Suprapubic skin (tissue), 4 donors: ENCODE measurements at regions not wholly inside any gene's neighbourhood (a gene's known extent, or its start where the extent isn't known, plus 50 kb on each side); places are given as distances from the start of the nearest gene placed in this dataset.

Source experiments
- DNase-seq, 2 donors: peaks; one replicate each; pipeline ENCODE4 v3.0.0-alpha.2; 2019; ENCODE audit warnings: low spot score in 2 of 2
- H3K27ac ChIP-seq: fragments of 200-600 bp; sonication (generic); one replicate; pipeline ENCODE4 v1.5.1; 2019
- H3K27me3 ChIP-seq: fragments of 200-600 bp; sonication (generic); one replicate; pipeline ENCODE4 v1.5.1; 2019
- H3K36me3 ChIP-seq: fragments of 200-600 bp; sonication (generic); one replicate; pipeline ENCODE4 v1.5.1; 2019
- H3K4me1 ChIP-seq: fragments of 200-600 bp; sonication (generic); one replicate; pipeline ENCODE4 v1.5.1; 2019
- H3K4me3 ChIP-seq: fragments of 200-600 bp; sonication (generic); one replicate; pipeline ENCODE4 v1.5.1; 2019; ENCODE audit warnings: mild to moderate bottlenecking
- H3K9me3 ChIP-seq: fragments of 200-600 bp; sonication (generic); one replicate; pipeline ENCODE4 v1.5.1; 2019
- EP300 ChIP-seq: sonication (generic); formaldehyde crosslinking; IDR thresholded peaks from one replicate; pipeline ENCODE4 v1.6.1; 2017; ENCODE audit warnings: antibody characterized with exemption
- POLR2A ChIP-seq, 2 donors: fragments of 450-650 bp; IDR thresholded peaks; one replicate each; pipeline ENCODE4 v1.6.1; 2017; ENCODE audit warnings: antibody characterized with exemption in 2 of 2, mild to moderate bottlenecking in 2 of 2, moderate library complexity in 2 of 2
- POLR2AphosphoS5 ChIP-seq, 3 donors: sonication (generic); formaldehyde crosslinking; IDR thresholded peaks; one replicate each; pipeline ENCODE4 v1.6.1; 2017; ENCODE audit warnings: antibody characterized with exemption in 3 of 3
- WGBS: methylation state at CpG from one replicate; pipeline ENCODE4 v1.1.5; 2018; 5-methylcytosine and 5-hydroxymethylcytosine counted together
- TF ChIP-seq, protein P1 (sequence below), 2 donors: fragments of 200-600 bp in 1 of 2; fragments of 450-650 bp in 1 of 2; sonication (generic) in 1 of 2; IDR thresholded peaks; one replicate each; pipeline ENCODE4 v1.5.1; 2016 to 2019; ENCODE audit warnings: antibody characterized with exemption in 2 of 2, mild to moderate bottlenecking in 1 of 2, moderate library complexity in 1 of 2

DNA sequence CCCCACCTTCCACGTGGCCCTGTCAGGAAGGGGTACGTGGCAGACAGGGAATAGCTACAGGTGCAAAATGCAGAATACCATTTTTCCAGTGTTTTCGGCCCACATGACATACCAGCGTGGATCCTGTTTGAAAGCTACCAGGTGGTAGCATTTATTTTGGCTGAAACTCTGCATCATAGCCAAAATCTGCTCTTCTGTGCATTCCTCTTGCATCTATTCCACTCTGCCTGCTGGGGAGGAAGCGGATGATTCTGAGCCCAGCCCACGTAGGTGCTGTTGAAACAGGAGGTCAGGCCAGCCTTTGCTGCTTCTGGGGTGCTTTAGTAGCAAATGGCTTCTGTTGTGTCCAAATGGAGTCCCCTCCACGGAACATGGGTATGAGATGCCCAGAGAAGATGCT is 670.9 kb upstream of the EEF2KMT start:
- 81% methylated on average over 7 of the region's 7 CpGs for WGBS
- Histone ChIP-seq H3K27me3 (no peaks in the 10 kb centered on the region), H3K9me3 (no peaks in the 10 kb centered on the region), H3K4me1 (no peaks in the 10 kb centered on the region), H3K4me3 (no peak overlapping the region), H3K36me3 (no peaks in the 10 kb centered on the region), H3K27ac (no peak overlapping the region)
- no peak for DNase-seq
- TF ChIP-seq, protein P1, sequence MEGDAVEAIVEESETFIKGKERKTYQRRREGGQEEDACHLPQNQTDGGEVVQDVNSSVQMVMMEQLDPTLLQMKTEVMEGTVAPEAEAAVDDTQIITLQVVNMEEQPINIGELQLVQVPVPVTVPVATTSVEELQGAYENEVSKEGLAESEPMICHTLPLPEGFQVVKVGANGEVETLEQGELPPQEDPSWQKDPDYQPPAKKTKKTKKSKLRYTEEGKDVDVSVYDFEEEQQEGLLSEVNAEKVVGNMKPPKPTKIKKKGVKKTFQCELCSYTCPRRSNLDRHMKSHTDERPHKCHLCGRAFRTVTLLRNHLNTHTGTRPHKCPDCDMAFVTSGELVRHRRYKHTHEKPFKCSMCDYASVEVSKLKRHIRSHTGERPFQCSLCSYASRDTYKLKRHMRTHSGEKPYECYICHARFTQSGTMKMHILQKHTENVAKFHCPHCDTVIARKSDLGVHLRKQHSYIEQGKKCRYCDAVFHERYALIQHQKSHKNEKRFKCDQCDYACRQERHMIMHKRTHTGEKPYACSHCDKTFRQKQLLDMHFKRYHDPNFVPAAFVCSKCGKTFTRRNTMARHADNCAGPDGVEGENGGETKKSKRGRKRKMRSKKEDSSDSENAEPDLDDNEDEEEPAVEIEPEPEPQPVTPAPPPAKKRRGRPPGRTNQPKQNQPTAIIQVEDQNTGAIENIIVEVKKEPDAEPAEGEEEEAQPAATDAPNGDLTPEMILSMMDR (IDR thresholded peaks at IDR 0.05): no peak
- TF ChIP-seq POLR2A (IDR thresholded peaks at IDR 0.05): no peak
- no peak for TF ChIP-seq EP300
- no peak for TF ChIP-seq POLR2AphosphoS5 (IDR thresholded peaks at IDR 0.05)

DNA sequence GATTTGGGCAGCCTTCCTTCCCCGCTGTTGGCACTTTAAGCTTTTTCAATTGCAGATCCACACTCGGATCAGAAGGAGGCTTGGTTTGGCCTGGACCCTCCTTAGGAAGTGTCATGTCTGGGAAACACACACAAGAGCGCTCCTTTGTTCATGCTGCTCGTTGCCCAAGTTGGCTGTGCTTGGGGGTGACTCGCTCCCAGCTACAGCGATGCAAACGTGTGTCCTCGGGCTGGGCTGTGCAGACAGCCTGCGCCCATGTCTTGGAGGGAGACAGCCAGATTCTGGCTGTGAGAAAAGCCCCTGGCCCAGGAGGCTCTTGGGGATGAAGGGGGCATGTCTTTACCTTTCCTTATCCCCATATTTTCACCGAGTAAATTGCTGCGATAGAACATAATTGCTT is 665.6 kb upstream of the EEF2KMT start:
- DNase-seq: no peak
- Histone ChIP-seq H3K9me3 (peaks cover 2% of the 10 kb centered on the region), H3K36me3 (no peaks in the 10 kb centered on the region), H3K4me1 (no peaks in the 10 kb centered on the region), H3K27ac (no peak overlapping the region), H3K4me3 (no peak overlapping the region), H3K27me3 (no peaks in the 10 kb centered on the region)
- TF ChIP-seq POLR2A (IDR thresholded peaks at IDR 0.05) (no peak), POLR2AphosphoS5 (IDR thresholded peaks at IDR 0.05) (no peak), EP300 (no peak)
- TF ChIP-seq, protein P1 (IDR thresholded peaks at IDR 0.05): no peak
- WGBS: 55% methylated on average over 10 of the region's 11 CpGs

GRCh38 chr16:5762362-5762761 is 664.8 kb upstream of the EEF2KMT start:
- DNase-seq: no peak
- Histone ChIP-seq H3K27ac (no peak overlapping the region), H3K9me3 (peaks cover 8% of the 10 kb centered on the region), H3K4me3 (no peak overlapping the region), H3K4me1 (no peaks in the 10 kb centered on the region), H3K27me3 (no peaks in the 10 kb centered on the region), H3K36me3 (no peaks in the 10 kb centered on the region)
- WGBS: 64% methylated on average over 10 of the region's 10 CpGs
- TF ChIP-seq POLR2A (IDR thresholded peaks at IDR 0.05) (no peak), EP300 (no peak), POLR2AphosphoS5 (IDR thresholded peaks at IDR 0.05) (no peak)
- TF ChIP-seq, protein P1 (IDR thresholded peaks at IDR 0.05): no peak

DNA sequence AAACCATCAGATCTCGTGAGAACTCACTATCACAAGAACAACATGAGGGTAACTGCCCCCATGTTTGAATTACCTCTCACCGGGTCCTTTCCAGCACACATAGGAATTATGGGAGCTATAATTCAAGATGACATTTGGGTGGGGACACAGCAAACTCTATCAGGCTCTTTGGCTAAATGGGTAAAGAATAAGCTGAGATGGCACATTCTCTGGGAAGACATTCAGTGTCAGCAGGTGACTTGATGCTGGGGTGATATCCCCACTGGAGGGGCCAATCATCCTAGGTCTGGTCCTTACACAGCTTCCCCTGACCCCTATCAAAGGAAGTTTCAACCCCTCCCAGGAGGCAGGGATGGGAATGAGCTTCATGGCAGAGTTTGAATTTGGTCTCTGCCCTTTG is 664.0 kb upstream of the EEF2KMT start:
- no peak for DNase-seq
- H3K27ac ChIP-seq: no peak overlapping the region
- peaks cover 8% of the 10 kb centered on the region for H3K9me3 ChIP-seq
- H3K4me1 ChIP-seq: no peaks in the 10 kb centered on the region
- WGBS: 85% methylated on average over 2 of the region's 2 CpGs
- H3K4me3 ChIP-seq: no peak overlapping the region
- H3K36me3 ChIP-seq: no peaks in the 10 kb centered on the region
- no peaks in the 10 kb centered on the region for H3K27me3 ChIP-seq
- TF ChIP-seq, protein P1 (IDR thresholded peaks at IDR 0.05): no peak
- no peak for TF ChIP-seq POLR2AphosphoS5 (IDR thresholded peaks at IDR 0.05)
- TF ChIP-seq EP300: no peak
- TF ChIP-seq POLR2A (IDR thresholded peaks at IDR 0.05): no peak

- Histone ChIP-seq H3K27me3 (no peaks in the 10 kb centered on the region), H3K27ac (no peak overlapping the region), H3K9me3 (peaks cover 8% of the 10 kb centered on the region), H3K4me1 (no peaks in the 10 kb centered on the region), H3K4me3 (no peak overlapping the region), H3K36me3 (no peaks in the 10 kb centered on the region)
- no peak for DNase-seq
- 86% methylated on average over 4 of the region's 4 CpGs for WGBS
- TF ChIP-seq, protein P1 (IDR thresholded peaks at IDR 0.05): no peak
- no peak for TF ChIP-seq EP300
- no peak for TF ChIP-seq POLR2AphosphoS5 (IDR thresholded peaks at IDR 0.05)
- no peak for TF ChIP-seq POLR2A (IDR thresholded peaks at IDR 0.05)
These were observed 660.7 kb upstream of the EEF2KMT start for GRCh38 chr16:5758281-5758680.
